ENCODE measurements at regions not wholly inside any gene's neighbourhood (a gene's known extent, or its start where the extent isn't known, plus 50 kb on each side); places are given as distances from the start of the nearest gene placed in this dataset.

GRCh38 chr10:128780156-128780761 lies 654.0 kb upstream of the MKI67 start:
- no peak for DNase-seq

DNA sequence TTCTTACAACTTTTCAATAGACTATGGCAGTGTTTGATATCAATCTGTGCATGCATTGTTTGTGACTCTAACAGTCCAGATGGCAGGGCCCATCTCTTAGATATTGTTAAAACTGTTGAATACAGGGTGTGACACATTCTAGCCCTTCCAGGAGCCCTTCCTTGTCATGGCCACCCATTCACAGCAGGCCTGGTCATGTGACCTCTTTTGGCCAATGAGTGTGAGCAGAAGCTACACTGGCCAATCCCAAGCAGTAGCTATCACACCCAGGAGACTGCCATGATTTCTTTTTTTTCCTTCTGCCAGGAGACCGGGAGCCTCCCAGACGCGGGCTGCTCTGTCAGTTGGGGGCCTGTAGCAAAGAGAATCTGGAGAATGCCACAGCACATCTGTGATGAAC lies 655.4 kb upstream of the MKI67 start:
- DNase-seq = no peak

GRCh38 chr10:128784444-128784843 lies 658.2 kb upstream of the MKI67 start:
- no peak for DNase-seq

GRCh38 chr10:128792426-128793140 lies 666.4 kb upstream of the MKI67 start:
- DNase-seq = no peak

DNA sequence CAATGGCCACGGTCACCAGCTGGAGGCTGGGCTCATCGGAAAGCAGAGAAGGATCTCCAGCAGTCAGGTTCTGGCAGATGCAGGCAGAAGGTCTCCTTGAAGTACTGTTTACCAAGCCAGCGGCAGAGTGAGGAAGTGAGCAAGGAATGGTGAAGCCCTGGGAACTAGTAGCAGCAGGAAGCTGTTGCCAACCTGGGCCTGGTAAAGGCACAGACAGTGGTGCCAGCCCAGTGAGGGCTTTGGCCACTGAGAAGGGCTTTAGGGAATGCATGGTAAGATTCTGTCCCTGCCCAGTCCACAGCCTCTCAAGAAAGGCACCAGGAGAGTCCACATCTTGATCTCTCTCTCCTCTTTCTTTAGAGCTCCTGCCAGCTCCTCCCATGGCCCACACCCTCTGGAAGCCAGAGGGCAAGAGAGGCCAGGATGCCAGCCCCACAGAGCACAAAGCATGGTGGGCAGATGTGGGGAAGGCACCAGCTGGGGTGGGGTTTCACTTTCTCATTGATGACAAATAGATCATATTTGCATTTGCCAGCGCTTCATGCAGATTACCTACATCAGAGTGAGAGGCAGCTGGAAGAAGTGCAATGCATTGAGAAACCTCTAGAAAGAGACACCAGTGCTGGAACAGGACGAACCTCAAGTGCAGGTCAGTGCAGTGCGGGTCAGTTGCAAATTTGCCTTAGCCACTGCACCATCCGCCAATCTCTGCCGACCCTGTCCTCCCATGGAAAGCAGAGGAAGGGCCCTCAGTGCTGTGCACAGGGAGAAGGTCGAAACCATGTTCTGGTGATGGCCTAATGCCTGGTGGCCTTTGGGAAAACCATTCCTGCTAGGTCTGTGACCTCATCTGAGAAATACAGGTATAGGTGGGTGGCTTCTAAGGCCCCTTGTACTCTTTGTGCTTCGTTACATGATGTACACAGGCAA lies 667.8 kb upstream of the MKI67 start:
- no peak for DNase-seq

DNA sequence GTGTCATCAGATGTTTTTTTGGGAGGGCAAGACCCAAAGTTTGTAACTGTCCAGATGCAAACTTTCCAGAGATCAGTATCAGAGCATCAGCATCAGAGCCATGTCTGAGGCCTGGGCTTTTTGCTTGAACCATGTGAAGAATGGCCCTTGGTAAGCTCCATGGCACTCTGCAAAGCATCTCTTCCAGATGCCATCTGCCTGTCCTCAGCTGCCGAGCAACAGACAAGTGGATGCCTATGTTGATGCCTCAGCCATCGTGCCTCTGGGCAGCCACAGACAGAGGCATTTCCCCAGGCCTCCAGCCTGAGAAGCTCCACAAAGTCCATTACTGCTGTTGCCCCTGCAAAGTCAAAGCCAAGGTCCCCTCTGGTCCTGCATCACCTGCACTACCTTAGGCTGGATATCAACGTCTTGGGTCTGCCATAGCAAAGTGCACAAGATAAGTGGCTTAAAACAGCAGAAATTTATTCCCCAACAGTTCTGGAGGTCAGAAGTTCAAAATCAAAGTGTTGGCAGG lies 670.2 kb upstream of the MKI67 start:
- no peak for DNase-seq

GRCh38 chr10:128802062-128802461 lies 665.0 kb upstream of the MGMT start:
- DNase-seq = no peak

- no peak for DNase-seq
Observed at GRCh38 chr10:128803790-128804189, 663.3 kb upstream of the MGMT start.

DNA sequence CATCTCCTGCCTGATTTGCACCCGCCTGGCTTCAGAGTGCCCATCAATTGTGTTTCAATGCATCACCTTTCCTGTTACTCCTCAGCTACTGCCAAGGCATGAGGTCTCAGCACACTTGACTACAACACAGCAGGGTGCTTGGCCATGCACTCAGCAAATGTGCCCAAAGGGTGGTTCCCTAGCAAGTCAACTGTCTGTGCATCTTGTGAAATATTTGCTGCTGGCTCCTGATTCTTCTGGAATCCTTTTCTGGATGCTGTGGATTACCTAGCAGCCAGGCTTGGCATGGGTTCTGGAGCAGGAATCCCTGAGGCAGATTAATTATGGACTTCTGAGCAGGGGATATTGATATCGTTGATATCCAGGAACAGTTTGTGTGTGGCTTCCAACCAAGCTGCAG lies 662.6 kb upstream of the MGMT start:
- DNase-seq = no peak

- DNase-seq = no peak
Observed at GRCh38 chr10:128808921-128809440, 658.1 kb upstream of the MGMT start.

- no peak for DNase-seq
Observed at GRCh38 chr10:128811511-128811910, 655.5 kb upstream of the MGMT start.

DNA sequence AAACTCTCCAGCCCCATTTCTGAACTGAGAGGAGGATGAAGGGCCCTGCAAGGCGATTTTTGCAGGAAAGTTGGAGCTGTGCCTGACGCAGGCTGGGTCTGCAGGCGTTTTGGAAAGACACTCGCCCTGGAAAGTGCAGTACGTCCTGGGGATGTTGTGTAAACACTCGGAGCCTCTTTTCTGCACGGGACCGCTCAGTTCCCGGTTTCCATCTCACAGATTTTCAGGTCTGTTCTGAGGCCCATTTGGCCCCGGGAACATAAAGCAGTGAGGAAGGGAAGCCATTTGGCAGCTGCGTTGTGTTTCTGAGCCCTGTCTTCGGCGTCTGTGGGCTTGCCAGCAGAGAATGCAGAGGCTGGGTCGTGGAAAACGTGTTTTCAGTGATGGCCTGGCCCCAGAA lies 655.0 kb upstream of the MGMT start:
- no peak for DNase-seq

DNA sequence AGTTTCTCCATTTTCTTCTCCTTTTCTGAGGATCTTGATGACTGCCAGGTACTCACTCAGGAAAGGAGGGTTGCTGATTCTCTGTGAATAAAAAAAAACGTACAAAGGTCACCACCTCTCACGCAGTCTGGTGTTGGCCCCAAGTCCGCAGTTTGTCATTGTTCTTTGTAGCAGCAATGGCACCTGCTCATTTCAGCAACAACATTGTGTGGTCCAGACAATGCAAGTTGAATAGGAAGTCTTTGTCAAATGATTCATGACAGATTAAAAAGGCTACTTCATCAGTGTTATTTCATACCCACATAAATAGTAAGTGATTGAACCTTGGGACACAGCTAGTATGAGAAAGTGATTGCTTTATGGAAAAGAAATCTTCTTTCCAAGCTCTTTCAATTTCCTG lies 653.5 kb upstream of the MGMT start:
- DNase-seq = no peak

GRCh38 chr10:128814024-128814423 lies 653.0 kb upstream of the MGMT start:
- DNase-seq = no peak

DNA sequence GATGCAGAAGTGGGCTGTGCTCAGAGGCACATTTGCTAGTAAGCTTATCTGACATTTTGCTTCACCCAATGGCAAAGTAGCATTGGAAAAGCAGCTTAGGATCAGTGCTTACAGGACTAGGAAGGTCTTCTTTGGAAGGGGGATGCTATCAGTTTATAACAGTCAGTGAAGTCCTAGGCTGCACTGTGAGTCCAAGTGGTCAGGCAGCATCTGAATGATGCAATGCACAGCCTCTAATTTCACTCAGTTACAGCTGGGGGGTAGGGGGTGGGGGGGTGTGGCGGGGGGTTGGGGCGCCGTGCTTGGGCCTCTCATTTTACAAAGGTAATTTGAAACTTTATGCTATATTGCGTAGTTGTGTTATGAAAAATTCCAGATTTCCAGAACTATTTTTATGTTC lies 652.3 kb upstream of the MGMT start:
- no peak for DNase-seq

- DNase-seq = no peak
Observed at GRCh38 chr10:128816726-128817125, 650.3 kb upstream of the MGMT start.

- no peak for DNase-seq
Observed at GRCh38 chr10:128817636-128818035, 649.4 kb upstream of the MGMT start.

GRCh38 chr10:128820663-128821062 lies 646.4 kb upstream of the MGMT start:
- no peak for DNase-seq

GRCh38 chr10:128823201-128823600 lies 643.8 kb upstream of the MGMT start:
- DNase-seq = no peak

- DNase-seq = no peak
Observed at GRCh38 chr10:128825626-128826025, 641.4 kb upstream of the MGMT start.

DNA sequence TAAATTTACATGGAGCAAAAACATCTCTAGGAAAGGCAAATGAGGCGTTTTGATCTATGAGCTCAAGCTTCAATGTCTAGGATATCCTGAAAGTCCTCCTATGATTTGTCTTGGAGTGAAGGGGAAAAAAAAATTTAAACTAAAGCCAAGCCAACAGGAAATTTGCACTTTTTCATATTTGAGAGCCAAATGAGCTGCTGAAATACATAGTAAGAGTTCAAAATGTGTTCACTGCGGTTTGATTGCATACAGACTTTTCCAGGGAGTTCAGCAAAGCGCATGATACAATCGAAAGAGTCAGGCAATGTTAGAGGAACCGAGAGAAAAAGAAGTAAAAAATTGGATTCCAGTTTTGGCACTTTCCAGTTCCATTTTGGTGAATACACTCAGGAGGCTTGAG lies 633.4 kb upstream of the MGMT start:
- DNase-seq = no peak

DNA sequence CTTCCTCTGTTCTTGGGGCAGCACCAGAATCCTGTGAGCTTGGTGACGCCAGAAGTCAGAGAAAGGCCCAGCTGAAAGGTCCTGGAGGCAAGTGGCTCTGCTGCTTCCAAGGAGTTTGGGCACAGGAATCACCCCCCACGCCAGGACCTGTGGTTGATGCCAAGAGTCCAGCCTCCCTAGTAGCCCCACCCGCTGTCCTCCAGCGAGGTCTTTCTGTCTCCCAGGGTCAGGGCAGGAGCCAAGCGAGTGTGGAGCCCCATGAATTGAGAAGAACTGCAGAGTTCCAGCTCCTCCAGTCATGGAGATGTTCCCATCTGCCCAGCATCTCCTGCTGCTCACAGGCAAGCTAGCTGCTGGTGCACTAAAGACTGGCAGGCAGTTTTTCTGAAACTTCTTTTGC lies 631.7 kb upstream of the MGMT start:
- no peak for DNase-seq

GRCh38 chr10:128837478-128837877 lies 629.6 kb upstream of the MGMT start:
- no peak for DNase-seq

All from activated CD4-positive, alpha-beta T cell treated with anti-CD3 and anti-CD28 coated beads, Interleukin-2, Interleukin-6, amounts not matched to agents 100 ng/mL and 50 ng/mL, durations not matched to agents 16 hours and 8 hours (primary cell).